ENCODE measurements at regions not wholly inside any gene's neighbourhood (a gene's known extent, or its start where the extent isn't known, plus 50 kb on each side); places are given as distances from the start of the nearest gene placed in this dataset.

- Mint-ChIP-seq H3K27me3 (no peaks in the 10 kb centered on the region), H3K9me3 (ENCODE audit: insufficient read depth) (no peaks in the 10 kb centered on the region), H3K27ac (no peak overlapping the region), H3K4me1 (no peaks in the 10 kb centered on the region), H3K4me3 (no peak overlapping the region)
- ChIA-PET CTCF (interaction anchor here (0.7 kb wide), 1 partner anchor 18 kb away, joined by 3 read pairs; no protein-coding TSS in a partner anchor), POLR2A (no interaction called here)
- Histone ChIP-seq H2AFZ (ENCODE audit: insufficient read depth, low read depth, low read length, poor library complexity, severe bottlenecking) (no peak overlapping the region), H3K4me3 (ENCODE audit: control extremely low read depth in 1 of 5, extremely low read depth in 1 of 5, insufficient read depth in 1 of 5, low read depth in 2 of 5, low read length in 4 of 5) (no peak overlapping the region), H3K4me2 (replicated peaks; ENCODE audit: low read depth, low read length, poor library complexity, severe bottlenecking) (no peak overlapping the region), H4K20me1 (ENCODE audit: control insufficient read depth, insufficient read depth, low read length, poor library complexity, severe bottlenecking) (no peaks in the 10 kb centered on the region), H3K79me2 (ENCODE audit: control insufficient read depth, insufficient read depth, low read length) (no peaks in the 10 kb centered on the region), H3K27ac (ENCODE audit: low read length in 2 of 2) (no peak overlapping the region), H3K9me3 (ENCODE audit: control extremely low read depth in 1 of 3, control insufficient read depth in 2 of 3, insufficient read depth in 1 of 3, low read length in 2 of 3) (peaks cover 0 to 3% (median 0%) of the 10 kb centered on the region in 3 donors), H3K36me3 (replicated peaks in 1 of 2; ENCODE audit: control extremely low read depth in 1 of 2, control insufficient read depth in 1 of 2, extremely low read depth in 1 of 2, insufficient read depth in 2 of 2, low read length in 1 of 2) (no peaks in the 10 kb centered on the region), H3K27me3 (replicated peaks in 1 of 4; ENCODE audit: control extremely low read depth in 1 of 4, control insufficient read depth in 3 of 4, insufficient read depth in 4 of 4, low read length in 3 of 4) (no peaks in the 10 kb centered on the region), H3K4me1 (ENCODE audit: control insufficient read depth in 2 of 2, insufficient read depth in 2 of 2, low read length in 2 of 2) (no peaks in the 10 kb centered on the region), H3K9ac (ENCODE audit: low read length) (no peak overlapping the region)
- DNase-seq (no peak), ATAC-seq (ENCODE audit: low read depth) (no peak)
- intact Hi-C loops (cut with micrococcal nuclease), result no loop called here
- 20% methylated on average over 1 of the region's 4 CpGs for WGBS (ENCODE audit: insufficient coverage)
- TF ChIP-seq CTCF (IDR thresholded peaks at IDR 0.05) (no peak), EZH2 (IDR thresholded peaks at IDR 0.05; ENCODE audit: borderline replicate concordance, insufficient read depth, low read depth, low read length, poor library complexity, severe bottlenecking) (no peak)
These were observed 55.3 kb upstream of the VCX start for GRCh38 chrX:7787714-7788113.

GRCh38 chrX:7784580-7784979 is 58.4 kb upstream of the VCX start:
- no peak overlapping the region for H2AFZ ChIP-seq (ENCODE audit: insufficient read depth, low read depth, low read length, poor library complexity, severe bottlenecking)
- no peak overlapping the region for H3K4me2 ChIP-seq (replicated peaks; ENCODE audit: low read depth, low read length, poor library complexity, severe bottlenecking)
- ChIA-PET POLR2A (no interaction called here), CTCF (no interaction called here)
- H3K27me3 Mint-ChIP-seq, result no peaks in the 10 kb centered on the region
- no peak overlapping the region for H3K4me3 Mint-ChIP-seq
- no CpG with 5 or more reads among the region's 1 CpG for WGBS (ENCODE audit: insufficient coverage)
- H3K9me3 ChIP-seq (ENCODE audit: control extremely low read depth in 1 of 3, control insufficient read depth in 2 of 3, insufficient read depth in 1 of 3, low read length in 2 of 3), result peaks cover 0 to 3% (median 0%) of the 10 kb centered on the region in 3 donors
- no peaks in the 10 kb centered on the region for H4K20me1 ChIP-seq (ENCODE audit: control insufficient read depth, insufficient read depth, low read length, poor library complexity, severe bottlenecking)
- H3K79me2 ChIP-seq (ENCODE audit: control insufficient read depth, insufficient read depth, low read length), result no peaks in the 10 kb centered on the region
- H3K27ac Mint-ChIP-seq, result no peak overlapping the region
- H3K4me1 ChIP-seq (ENCODE audit: control insufficient read depth in 2 of 2, insufficient read depth in 2 of 2, low read length in 2 of 2), result no peaks in the 10 kb centered on the region
- TF ChIP-seq EZH2 (IDR thresholded peaks at IDR 0.05; ENCODE audit: borderline replicate concordance, insufficient read depth, low read depth, low read length, poor library complexity, severe bottlenecking), result no peak
- no peak for TF ChIP-seq CTCF (IDR thresholded peaks at IDR 0.05)
- no peaks in the 10 kb centered on the region for H3K4me1 Mint-ChIP-seq
- H3K9me3 Mint-ChIP-seq (ENCODE audit: insufficient read depth), result no peaks in the 10 kb centered on the region
- no peak overlapping the region for H3K9ac ChIP-seq (ENCODE audit: low read length)
- H3K27ac ChIP-seq (ENCODE audit: low read length in 2 of 2), result no peak overlapping the region
- intact Hi-C loops (cut with micrococcal nuclease), result no loop called here
- DNase-seq (no peak), ATAC-seq (ENCODE audit: low read depth) (no peak)
- no peak overlapping the region for H3K4me3 ChIP-seq (ENCODE audit: control extremely low read depth in 1 of 5, extremely low read depth in 1 of 5, insufficient read depth in 1 of 5, low read depth in 2 of 5, low read length in 4 of 5)
- H3K27me3 ChIP-seq (replicated peaks in 1 of 4; ENCODE audit: control extremely low read depth in 1 of 4, control insufficient read depth in 3 of 4, insufficient read depth in 4 of 4, low read length in 3 of 4), result no peaks in the 10 kb centered on the region
- H3K36me3 ChIP-seq (replicated peaks in 1 of 2; ENCODE audit: control extremely low read depth in 1 of 2, control insufficient read depth in 1 of 2, extremely low read depth in 1 of 2, insufficient read depth in 2 of 2, low read length in 1 of 2), result no peaks in the 10 kb centered on the region

Measured in B cell (primary cell).